Forelimb muscle (tissue), 1 donor: ENCODE measurements at regions not wholly inside any gene's neighbourhood (a gene's known extent, or its start where the extent isn't known, plus 50 kb on each side); places are given as distances from the start of the nearest gene placed in this dataset.
"Not testable (repeated sequence)": the region's sequence is repeated elsewhere in the genome, so short reads cannot be mapped to it uniquely, and the experiment has no call there.

Experiments used
- DNase-seq: peaks from one replicate; pipeline ENCODE4 v3.0.0-alpha.2; 2013; ENCODE audit warnings: low read depth

DNA sequence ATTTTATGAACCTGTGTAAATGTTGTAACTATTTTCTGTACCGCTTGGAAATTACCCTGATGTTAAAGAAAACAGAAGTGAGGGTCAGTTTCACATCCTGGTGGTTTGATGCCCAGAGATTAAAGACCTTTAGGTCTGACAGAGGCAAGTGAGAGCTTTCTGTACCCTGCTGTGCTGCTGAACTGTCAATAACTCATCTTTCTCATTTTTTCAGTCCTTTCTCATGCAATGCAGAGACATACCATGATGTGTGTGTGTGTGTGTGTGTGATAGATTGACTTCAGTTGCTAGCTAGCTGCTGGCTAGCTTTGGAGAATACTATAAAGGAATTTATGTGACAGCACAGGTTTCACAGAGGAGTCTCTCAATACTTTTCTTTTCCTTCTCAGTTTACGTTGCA is 2025.6 kb upstream of the LRRTM1 start:
- no peak for DNase-seq

DNA sequence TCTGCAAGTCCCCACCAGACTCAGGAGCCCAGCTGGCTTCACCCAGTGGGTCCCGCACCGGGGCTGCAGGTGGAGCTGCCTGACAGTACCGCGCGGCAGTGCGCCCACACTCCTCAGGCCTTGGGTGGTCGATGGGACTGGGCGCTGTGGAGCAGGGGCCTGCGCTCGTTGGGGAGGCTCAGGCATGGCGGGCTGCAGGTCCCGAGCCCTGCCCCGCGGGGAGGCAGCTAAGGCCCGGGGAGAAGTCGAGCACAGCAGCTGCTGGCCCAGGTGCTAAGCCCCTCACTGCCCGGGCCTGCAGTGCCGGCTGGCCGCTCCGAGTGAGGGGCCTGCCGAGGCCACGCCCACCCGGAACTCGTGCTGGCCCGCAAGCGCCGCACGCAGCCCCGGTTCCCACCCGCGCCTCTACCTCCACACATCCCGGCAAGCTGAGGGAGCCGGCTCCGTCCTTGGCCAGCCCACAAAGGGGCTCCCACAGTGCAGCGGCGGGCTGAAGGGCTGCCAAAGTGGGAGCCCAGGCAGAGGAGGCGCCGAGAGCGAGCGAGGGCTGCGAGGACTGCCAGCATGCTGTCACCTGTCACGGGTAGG is 2021.7 kb upstream of the LRRTM1 start:
- not testable (repeated sequence) for DNase-seq

DNA sequence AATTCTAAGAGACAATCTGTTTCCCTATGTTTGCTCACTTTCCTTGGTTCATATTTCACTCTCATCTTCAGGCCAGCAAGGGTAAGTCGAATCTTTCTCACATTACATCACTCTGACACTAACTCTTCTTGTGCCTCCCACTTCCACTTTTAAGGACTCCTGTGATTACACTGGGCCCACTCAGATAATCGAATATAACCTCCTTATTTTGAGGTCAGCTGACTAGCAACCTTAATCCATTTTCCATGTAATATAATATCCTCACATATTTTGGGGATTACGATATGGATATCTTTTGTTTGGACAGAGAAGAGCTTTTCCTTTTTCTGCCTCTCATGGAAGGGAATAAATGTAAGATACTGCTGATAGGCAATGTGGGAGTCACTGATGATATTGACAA is 2015.7 kb upstream of the LRRTM1 start:
- DNase-seq: no peak

DNA sequence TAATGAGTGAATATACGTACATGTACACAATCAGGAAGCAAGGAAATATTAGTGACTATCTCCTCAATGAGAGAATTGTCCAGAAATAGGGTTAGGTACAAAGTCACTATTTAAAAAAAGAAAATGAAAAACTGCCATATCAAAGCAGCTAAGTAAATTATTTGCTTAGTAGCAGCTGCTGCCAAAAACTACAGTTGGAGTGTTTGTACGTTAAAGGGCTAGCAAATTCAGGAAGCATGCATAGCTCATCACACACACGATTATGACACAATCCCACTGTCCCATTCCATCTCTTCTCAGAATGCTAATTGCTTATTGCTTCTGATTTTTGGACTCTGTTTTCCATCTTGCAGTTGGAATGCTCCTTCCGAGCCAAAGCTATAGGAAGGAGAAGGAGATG is 2012.5 kb upstream of the LRRTM1 start:
- DNase-seq: no peak

DNA sequence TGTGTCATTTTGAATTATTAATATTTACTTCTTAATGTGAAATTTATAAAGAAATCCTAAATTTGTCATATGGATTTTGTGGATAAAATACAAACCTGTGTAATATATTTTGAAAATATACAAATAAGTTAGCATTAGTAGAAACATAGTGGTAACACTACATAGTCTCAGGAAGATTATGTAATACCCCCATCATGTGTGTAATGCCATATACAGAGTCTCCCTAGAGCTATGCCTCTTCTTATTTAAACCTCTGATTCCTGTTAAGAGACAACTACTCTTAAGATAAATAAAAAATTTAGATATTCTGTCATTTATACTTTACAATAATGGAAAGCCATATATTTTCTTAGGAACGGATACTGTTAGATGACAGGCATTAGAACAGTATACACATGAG is 2012.0 kb upstream of the LRRTM1 start:
- no peak for DNase-seq

DNA sequence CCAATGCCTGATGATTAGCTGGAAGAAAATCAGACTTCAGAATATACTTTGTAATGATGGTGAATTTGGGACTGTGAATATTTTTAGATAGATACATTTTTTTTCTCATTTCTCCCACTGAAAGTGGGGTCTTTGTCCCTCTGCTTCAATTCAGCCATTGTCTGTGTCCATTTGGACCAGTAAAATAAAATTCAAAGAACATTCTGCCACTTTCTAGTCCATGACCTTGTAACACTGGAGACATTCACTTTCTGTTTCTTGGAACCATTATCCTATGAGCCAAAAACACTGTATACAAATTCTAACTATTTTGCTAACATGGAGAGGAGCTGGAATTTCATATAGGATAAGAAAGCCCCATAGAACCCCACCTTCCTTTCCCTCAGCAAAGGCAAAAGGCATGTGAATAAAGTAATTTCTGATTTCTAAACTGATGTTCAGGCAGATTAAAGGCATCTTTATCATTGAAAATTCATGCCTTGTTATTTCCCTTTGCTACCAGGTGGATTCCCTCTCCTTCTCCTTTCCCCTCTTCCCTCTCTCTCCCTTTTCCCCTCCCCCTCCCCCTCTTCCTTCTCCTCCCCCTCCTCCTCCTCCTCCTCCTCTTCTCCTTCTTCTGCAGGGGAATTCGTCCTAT is 2010.4 kb upstream of the LRRTM1 start:
- no peak for DNase-seq

DNA sequence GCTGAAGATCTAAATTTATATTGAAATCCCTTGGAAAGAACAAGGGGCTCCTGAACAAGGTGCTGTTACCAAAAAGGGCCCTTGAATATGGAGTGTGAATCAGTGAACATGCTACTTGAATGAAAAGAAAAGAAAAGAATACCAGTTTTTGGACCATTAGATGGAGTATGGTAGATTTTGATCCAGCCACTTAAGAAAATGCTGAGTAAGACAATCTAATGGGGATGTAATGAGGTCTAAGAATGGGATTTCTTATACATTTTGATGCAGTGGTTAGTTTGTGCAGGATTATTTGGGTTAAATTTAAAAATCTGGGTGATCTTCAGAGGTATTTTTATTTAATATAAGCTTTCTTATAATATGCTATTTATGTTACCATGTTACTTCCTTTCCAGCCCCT is 2003.0 kb upstream of the LRRTM1 start:
- DNase-seq: no peak

DNA sequence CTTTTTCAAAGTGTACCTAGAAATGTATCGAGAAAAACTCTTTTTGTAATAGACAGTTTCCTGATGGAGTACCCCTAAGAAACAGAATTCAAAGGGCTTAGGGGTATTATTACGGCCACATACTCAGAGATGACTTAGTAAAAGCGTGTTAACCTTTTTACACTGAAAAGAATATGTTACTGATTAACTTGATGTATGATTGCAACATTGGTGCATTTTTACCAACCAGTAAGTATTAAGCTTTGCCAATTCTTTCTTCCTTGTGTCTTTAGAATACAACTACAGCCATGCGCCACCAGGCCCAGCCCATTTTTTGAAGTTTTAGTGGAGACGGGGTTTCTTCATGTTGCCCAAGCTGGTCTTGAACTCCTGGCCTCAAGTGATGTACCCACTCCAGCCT is 1997.0 kb upstream of the LRRTM1 start:
- DNase-seq: no peak

DNA sequence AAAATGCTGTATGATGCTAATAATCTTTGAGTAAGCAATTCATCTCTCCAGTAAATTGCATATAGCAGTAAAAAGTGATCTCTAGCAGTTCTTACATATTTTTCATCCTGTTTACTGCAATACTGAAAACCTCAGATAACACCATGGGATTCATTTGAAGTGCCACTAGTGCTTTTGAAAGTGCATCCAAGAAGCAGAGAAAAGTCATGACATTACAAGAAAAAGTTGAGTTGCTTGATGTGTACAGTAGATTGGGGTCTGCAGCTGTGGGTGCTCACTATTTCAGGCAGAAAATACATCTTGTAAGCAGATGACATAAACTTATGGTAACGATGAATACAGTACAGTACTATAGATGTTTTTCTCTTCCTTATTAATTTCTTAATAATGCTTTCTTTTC is 1984.9 kb upstream of the LRRTM1 start:
- DNase-seq: no peak

DNA sequence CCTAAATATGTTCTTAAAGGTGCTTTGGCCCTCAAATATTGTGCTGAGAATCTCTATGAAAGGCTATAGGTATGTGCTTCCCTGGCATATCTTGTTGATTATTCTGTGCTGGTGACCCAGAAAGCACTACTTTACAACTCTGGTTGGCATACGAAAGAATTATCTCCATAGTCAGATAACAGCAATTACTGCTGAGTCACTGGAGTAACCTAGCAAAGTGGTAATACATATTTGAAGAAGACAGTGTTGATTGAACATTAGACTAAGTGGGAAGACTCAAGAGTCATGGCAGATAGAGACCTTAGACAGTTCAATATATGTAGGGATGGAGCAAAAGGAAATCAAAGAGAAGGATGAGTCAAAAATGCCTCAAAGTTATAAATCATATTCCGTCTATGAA is 1978.5 kb upstream of the LRRTM1 start:
- DNase-seq: no peak

DNA sequence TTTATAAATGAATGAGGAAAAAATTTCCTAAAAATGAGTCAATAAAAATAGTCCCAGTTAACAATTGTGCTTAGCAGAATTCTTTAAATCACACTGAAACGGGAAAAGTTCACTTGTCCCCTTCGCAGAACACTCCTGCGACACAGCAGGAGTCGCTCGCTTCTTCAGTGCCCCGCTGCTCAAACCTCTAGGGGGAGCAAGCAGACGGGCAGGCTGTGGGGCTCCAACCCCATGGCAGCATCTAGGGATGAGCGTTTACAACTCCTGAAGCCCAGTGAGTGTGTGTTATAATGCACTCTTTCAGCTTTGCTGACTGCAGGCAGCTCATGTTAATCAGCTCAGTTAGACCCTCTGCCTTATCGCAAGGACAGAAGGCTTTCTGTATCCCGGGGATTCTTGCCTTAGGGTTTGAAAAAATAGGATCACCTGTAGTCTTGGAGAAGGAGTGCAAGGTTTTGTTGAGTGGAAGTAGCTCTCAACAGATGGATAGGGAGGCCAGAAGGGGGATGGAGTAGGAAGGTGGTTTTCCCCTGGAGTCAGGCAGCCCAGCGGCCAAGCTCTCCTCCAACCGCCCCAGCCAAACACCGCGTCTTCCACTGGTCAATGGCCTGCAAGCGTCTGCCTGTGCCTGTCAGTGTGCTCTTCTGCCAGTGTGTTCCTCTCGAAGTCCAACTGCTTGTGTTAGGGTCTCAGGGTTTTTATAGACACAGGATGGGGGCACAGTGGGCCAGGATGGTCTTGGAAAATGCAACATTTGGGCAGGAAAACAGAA is 1977.7 kb upstream of the LRRTM1 start:
- no peak for DNase-seq

DNA sequence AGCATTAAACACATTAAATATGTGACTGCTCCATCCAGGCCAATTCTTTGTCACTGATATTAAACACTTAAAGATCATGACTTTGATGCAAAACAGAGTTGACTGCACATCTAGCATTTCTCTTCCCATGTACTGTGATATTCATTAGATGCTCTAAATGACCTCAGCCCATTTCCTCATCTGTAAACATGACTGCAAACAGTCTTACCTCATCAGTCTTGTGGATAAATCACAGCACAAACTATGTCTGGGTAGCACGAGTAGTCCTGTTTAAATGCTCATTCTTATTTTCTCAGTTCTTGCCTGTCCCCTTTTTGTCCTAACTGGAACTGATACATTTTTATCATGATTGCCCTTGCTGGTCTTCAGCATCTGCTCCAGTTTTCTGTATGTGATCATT is 1974.8 kb upstream of the LRRTM1 start:
- DNase-seq: no peak

DNA sequence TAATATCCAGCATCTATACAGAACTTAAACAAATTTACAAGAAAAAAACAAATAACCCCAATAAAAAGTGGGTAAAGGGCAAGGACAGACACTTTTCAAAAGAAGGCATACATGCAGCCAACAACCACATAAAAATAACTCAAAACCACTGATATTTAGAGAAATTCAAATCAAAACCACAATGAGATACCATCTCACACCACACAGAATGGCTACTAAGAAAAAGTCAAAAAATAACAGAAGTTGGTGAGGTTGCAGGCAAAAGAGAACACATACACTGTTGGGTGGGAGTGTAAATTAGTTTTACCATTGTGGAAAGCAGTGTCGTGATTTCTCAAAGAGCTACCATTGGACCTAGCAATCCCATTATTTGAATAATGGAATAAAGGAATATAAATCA is 1973.9 kb upstream of the LRRTM1 start:
- no peak for DNase-seq

DNA sequence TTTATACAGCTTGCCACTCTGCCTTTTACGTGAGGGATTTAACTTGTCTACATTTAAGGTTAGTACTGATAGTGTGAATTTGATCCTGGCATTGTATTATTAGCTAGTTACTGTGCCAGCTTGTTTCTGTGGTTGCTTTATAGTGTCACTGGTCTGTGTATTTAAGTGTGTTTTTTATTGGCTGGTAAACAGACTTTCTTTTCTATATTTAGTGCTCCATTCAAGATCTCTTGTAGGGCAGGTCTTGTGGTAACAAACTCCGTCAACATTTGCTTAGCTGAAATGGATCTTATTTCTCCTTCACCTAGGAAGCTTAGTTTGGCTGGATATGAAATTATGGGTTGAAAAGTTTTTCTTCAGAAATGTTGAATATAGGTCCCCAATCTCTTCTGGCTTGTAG is 1971.0 kb upstream of the LRRTM1 start:
- DNase-seq: no peak

DNA sequence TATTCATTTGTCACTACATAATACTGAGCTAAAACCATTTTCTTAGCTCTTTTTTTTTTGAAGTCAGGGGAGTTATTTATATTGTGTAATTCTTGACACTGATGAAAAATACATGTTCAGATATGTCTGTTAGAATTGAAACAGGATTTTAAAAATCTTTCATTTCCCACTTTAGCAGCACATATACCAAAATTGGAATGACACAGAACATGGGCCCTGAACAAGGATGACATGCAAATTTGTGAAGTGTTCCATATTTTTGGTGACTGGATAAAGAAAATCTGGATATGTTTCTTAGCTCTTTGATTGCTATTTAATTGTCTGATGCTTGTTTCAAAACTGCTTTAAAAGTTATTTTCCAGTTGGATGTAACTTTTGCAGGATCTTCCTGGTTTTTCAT is 1963.9 kb upstream of the LRRTM1 start:
- no peak for DNase-seq

DNA sequence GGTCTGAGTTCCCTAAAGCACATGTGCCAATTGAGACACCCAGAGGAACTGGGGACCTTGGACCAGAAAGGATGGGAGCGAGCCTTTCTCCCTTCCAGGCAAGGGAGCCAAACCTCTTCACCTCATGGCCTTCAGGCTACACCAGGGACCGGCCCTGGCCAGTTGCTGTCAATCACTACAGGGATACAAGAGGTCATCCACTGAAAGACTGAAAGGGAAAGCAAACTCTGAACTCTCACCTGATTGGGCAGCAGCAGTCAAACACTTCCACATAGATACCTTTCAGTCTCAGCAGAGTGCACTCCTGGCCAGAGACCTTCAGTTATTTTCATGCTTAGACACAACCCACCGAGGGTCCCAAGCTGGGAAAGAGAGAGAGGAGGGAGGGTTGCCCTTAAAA is 1956.0 kb upstream of the LRRTM1 start:
- no peak for DNase-seq

DNA sequence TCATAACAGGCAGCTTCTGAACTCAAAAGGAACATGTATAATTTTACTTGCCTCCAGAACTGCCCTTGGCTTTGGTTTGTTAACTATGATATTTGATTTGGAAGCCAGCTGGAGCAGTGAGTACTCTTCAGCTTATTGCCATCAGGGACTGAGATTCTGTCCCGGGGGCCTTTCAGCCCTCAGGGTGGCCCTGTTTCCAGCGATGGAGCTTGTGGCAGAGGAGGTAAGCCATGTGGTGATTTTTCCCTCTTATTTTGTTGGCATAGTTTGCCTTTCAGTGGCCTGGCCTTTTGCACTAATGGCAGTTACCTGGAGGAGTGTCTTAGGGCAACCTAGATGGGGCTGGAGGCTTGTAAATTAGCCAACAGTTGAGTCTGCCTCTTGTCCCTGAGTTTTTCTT is 1955.0 kb upstream of the LRRTM1 start:
- no peak for DNase-seq

DNA sequence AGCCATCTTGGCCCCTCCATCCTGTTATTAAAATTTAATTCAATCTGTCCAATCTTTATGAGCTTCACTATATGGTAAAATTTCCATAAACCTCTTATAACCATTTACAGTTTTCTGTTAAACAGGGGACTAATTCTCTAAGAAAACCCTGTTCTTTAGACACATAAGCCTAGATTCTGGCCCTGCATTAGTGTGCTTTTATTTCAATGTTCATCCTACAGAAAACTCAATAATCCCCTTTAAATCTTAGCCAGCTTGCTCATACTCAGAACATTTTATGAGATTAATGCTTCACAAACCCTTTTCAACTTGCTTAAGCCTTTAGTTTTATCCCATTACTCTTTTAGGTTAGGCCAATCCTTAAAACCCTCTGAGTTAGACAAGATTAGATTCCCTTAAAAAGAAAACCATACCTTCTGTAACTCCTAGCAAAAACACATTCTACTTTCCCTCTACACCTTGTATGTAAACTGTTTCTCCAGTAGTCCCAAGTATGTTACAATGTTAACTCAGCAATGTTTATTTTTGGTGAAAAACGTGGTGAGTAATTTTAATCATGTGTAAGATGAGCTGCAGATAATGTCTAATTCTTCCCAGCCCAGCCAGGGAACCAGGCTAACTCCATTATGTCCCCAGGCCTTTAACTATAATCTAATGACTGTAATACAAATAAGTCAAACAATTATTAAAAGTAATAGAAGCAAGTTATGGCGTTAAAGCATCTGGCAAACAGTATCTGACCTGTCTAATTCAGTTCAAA is 1953.4 kb upstream of the LRRTM1 start:
- DNase-seq: no peak

DNA sequence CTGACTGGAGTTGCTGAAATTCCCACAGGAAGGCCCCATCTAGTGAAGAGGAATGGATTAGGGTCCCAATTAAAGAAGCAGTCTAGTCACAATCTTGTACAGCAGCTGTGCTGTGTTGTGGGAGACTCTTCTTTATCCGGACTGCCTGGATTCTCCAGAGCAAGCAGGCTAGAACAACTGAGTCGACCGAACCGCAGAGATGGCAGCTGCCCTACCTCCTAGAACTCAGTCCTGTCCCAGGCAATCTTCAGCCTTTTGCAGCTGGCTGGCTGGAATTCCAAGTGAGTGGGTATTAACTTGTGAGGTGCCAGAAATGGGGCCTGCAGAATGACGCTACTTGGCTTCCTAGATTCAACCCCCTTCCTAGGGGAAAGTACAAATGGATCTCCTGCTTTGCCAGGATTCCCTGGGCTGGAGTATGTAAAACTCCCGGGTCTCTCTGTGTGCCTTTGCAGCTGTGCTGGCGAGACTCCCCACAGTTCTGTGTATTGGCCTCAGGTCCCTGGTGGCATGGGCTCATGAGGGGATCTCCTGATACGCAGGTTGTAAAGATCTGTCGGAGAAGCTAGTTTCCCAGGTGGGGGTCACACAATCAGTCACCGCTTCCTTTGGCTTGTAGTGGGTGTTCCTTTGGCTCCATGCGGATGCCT is 1952.6 kb upstream of the LRRTM1 start:
- no peak for DNase-seq

DNA sequence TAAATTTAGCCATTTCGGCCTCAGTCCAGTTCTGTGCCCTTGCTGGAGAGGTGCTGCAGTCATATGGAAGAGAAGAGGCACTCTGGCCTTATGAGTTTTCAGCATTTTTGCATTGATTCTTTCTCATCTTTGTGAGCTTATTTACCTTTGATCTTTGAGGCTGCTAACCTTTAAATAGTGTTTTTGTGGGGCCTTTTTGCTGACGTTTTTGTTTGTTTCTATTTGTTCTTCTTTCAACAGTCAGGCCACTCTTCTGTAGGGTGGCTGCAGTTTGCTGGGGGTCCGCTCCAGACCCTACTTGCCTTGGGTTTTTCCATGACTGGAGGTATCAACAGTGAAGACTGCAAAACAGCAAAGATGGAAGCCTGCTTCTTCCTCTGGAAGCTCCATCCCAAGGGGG is 1951.7 kb upstream of the LRRTM1 start:
- no peak for DNase-seq

DNA sequence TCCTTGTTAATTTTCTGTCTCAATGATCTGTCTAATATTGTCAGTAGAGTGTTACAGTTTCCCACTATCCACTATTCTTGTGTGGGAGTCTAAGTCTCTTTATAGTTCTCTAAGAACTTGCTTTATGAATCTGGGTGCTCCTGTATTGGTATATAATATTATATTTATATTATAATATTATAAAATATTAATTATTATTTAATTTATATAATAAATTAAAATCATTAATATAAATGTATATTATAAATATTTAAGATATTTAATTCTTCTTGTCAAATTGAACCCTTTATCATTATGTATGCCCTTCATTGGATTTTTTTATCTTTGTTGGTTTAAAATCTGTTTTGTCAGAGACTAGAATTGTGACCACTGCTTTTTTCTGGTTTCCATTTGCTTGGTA is 1950.2 kb upstream of the LRRTM1 start:
- DNase-seq: no peak

DNA sequence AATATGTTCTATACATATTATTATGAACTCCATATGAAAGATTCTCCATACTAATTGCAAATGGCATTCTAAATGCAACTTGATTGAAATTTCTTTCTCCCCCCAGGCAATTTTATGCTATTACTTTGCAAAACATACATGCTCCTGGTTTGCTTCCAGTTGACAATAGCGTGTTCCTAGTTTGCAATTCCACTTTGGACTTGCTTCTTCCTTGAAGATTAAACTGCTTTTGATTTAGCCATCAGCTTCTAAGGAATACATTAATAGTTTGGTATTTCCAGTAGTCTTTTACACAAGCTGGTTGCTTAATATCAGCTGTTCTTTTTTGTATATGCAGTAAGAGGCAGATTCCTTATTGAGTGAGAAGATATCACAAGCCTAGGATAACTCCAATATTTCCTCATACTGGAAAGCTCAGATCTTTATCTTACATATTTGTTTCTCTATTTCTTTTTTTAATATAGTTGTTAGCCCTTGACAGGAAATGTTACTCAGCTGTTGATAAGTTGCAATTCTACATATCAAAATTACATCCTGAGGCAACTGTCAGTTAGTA is 1941.7 kb upstream of the LRRTM1 start:
- DNase-seq: no peak
